ENCODE measurements at regions not wholly inside any gene's neighbourhood (a gene's known extent, or its start where the extent isn't known, plus 50 kb on each side); places are given as distances from the start of the nearest gene placed in this dataset.

GRCh38 chr5:107074996-107075395 is 595.7 kb downstream of the EFNA5 start:
- TF ChIP-seq CTCF (IDR thresholded peaks at IDR 0.05) = no peak
- TF ChIP-seq POLR2A (IDR thresholded peaks at IDR 0.05) = no peak
